DMS 273 (cell line): ENCODE measurements at regions not wholly inside any gene's neighbourhood (a gene's known extent, or its start where the extent isn't known, plus 50 kb on each side); places are given as distances from the start of the nearest gene placed in this dataset.
"Not testable (repeated sequence)": the region's sequence is repeated elsewhere in the genome, so short reads cannot be mapped to it uniquely, and the experiment has no call there.

Experiments
- DNase-seq: peaks from one replicate; lab custom pipeline; 2025; ENCODE audit not compliant: unreplicated experiment; lab: John Stamatoyannopoulos, UW

GRCh38 chr6:99801805-99802204, 192.2 kb downstream of the MCHR2 start:
- no peak for DNase-seq

GRCh38 chr6:99802396-99803031, 191.5 kb downstream of the MCHR2 start:
- peak; percentile 5 for DNase-seq

- no peak for DNase-seq
These were observed 185.0 kb downstream of the MCHR2 start for GRCh38 chr6:99808992-99809391.

DNA sequence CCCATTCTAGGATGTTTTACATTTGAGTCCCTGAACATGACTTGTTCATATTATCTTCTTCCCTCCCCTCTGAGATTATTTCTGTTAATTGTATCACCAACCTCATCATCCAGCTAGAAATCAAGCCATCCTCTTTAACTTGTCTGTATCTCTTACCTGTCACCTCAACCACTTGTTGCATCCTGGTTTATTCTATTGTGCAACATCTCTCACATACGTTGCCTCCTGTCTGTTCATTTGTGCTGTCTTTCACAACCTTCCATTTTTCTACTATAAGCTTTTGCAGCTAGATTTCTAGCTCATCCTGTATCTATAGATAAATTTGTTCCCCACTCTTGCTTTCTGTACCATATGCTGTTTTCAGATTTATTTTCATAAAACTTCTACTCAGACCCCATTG, 183.7 kb downstream of the MCHR2 start:
- no peak for DNase-seq

DNA sequence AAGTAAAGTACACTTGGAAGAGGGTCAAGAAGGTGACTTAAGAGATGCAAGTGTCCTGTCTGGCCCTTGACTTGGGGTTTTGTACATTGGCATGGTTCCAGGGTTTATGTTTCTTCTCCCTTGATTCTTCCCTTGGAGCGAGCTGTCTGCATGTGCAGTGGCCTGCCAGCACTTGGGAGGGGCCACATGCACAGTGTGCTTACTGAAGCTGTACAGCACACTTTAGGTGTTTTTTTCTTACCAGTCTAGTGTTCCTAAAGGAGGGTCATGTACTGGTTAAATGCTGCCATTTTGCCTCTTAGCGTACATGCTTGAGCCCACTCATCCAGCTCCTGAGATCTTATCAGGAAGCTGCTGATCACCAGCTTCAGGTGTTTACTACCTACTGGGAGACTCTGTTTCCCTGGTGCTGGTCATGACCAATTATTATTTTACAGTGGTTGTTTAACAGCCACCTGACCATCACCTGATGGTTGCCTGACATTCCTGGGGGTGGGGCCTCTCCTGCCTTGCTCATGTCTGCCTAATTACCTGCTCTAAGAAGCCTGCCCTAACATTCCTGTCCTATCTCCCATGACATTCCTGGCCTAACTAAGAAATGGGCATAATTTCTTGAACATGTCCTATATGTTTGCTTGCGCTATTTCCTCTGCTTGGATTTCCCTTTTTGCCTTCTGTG, 182.9 kb downstream of the MCHR2 start:
- DNase-seq = no peak

DNA sequence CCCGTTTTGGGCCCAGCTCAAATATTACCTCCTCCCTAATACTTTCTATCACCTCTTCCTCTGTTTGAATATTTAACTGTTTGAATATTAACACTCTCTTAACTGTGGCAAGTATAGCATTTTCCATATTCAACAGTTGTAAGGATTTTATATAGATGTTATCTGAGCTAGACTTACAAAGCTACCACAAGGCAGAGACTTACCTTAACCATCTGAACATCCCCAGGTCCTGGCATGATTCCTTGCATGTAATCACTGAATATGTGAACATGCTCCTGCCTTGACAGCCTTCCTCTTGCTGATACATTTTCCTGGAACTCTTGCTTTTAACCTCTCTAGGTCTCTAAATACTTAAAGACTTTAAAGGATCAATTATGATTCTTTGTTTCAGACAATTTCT, 182.4 kb downstream of the MCHR2 start:
- DNase-seq = no peak

GRCh38 chr6:99813565-99813964, 180.5 kb downstream of the MCHR2 start:
- DNase-seq = no peak

DNA sequence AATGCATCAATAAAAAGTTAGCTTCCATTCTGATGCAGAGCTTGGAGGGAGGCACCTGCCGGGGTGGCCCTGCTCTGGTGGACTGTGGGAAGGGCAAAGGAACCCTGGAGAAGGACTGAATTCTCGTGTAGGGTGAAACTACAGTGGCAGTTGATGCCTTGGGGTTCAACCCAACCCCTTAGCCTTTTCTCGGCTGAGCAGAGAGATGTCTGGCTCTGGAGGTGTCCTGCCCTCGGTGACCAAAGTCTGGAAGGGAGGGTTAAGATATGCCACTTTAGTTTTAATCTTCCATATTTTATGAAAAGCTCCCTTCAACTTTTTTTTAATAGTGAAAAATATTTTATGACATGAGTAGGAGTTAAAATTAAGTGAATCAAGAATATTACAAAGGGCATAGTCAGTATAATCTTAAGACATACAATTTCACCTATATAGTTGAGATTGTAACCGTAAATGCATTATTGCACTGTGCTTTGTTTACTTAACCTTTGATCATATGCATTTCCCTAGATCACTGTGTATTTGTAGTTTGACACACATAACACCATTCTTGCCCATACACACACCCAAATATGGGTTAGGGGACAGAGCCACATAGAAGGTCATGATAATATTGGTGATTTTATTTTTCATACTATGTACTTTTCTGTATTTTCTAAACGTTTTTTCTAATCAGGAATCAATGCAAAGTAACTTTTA, 179.6 kb downstream of the MCHR2 start:
- DNase-seq = no peak

DNA sequence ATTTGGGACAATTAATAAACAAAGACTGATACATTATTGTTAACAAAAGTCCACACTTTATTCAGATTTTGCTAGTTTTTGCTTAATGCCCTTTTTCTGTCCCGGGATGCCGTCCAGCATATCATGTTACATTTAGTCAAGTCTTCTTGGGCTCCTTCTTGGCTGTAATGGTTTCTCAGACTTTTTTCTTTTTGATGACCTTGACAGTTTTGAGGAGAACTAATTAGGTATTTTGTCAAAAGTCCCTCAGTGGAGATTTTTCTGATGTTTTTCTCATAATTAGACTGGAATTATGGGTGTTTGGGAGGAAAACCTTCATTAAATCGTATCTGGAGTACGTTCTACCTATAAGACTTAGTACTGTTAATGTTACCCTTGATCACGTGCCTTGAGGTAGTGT, 177.2 kb downstream of the MCHR2 start:
- DNase-seq = no peak

DNA sequence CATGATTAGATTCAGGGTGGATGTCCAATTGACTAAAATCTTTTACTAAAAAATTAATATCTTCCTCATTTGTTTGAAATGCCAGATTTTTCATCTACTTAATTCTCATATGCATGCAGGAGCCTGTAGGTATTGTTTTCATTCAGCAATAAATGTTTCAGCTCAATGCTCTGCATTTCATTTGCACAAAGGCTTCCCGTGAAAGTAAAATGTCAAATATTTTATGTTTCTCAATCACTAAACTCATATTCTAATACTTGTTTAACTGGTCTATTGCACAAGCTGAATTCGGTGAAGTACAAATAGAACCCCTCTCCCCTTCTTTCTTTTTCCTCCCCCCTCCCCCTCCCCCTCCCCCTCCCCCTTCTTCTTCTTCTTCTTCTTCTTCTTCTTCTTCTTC, 175.9 kb downstream of the MCHR2 start:
- no peak for DNase-seq

GRCh38 chr6:99819853-99820252, 174.2 kb downstream of the MCHR2 start:
- no peak for DNase-seq

DNA sequence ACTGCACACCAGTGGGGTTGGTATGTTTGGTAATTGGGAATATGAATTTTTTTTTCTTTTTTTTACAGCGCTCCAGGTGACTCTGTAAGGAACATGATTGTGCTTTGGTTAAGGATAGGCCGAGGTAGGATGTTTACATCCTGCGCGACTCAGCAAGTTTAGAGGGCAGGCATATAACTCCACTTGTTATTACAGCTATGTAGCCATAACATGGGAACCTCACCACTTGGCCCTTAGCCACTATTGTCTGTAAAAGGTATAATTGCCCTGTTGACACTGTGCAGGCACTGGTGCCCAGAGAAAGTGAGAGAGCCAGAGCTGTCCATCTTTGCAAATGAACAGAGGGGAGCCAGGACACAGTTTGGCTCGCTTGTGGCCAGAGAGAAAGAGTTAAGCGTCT, 172.9 kb downstream of the MCHR2 start:
- DNase-seq = no peak

GRCh38 chr6:99822741-99823512, 171.1 kb downstream of the MCHR2 start:
- DNase-seq = peak; percentile 83

- not testable (repeated sequence) for DNase-seq
These were observed 170.3 kb downstream of the MCHR2 start for GRCh38 chr6:99823513-99824235.

DNA sequence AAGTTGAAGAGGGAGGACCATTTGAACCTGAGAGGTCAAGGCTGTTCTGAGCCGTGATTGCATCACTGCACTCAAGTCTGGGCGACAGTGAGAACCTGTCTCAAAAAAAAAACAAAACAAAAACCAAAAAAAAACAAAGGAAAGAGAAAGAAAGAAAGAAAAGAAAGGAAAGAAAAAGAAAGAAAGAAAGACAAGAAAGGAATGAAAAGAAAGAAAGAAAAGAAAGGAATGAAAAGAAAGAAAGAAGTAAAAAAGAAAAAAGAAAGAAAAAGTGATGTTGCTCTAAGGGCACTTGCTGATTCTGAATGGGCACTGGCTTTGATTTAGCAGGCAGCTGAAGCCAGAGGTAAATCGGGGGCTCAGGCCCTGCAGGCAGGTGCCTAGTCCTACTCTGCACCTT, 161.0 kb downstream of the MCHR2 start:
- DNase-seq = no peak

DNA sequence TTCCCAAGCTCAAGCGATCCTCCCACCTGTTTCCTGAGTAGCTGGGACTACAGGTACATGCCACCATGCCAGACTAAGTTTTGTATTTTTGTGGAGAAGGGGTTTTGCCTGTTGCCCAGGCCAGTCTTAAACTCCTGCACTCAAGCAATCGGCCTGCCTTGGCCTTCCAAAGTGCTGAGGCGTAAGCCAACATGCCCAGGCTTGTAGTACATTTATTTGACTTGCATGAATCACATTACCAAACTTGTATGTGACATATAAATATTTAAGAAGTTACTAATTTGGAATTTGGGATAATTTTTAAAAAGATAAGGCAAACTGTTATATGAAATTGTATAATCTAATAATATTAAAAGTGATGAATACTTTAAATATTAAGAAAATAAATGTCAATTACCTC, 157.6 kb downstream of the MCHR2 start:
- DNase-seq = peak; percentile 8

DNA sequence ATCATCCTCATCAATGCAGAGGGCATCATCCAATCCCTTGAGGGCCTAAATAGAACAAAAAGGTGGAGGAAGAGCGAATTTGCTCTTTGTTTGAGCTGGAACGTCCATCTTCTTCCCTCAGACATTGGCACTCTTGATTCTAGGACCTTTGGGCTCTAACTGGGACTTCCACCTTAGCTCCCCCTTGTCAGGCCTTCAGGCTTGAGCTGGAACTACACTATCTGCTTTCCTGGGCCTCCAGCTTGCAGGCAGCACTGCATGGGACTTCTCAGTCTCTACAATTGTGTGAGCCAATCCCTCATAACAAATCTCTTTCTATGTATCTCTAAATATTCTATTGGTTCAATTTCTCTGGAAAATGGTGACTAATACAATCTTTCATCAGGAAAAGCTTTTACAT, 155.4 kb downstream of the MCHR2 start:
- DNase-seq = peak; percentile 9

- no peak for DNase-seq
These were observed 152.7 kb downstream of the MCHR2 start for GRCh38 chr6:99841297-99841696.

GRCh38 chr6:99846006-99846405, 148.0 kb downstream of the MCHR2 start:
- no peak for DNase-seq

DNA sequence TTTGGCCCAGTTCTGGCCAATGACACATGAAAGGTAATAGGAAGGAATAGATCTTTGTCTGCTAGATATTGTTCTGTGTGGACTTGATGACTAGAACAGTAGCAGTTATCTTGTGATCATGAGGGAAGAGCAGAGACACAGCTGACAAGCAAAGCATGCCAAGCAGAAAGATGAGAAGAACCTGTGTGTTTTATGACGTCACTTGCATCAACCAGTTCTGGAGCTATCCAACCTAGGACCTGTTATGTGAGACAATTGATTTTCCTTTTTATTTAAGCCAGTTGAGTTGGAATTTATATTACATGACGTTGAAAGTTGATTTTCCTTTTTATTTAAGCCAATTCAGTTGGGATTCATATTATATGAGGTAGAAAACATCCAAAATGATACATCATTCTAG, 143.2 kb downstream of the MCHR2 start:
- no peak for DNase-seq

- DNase-seq = no peak
These were observed 142.0 kb downstream of the MCHR2 start for GRCh38 chr6:99852031-99852430.
